Keratinocyte (primary cell): ENCODE measurements at regions not wholly inside any gene's neighbourhood (a gene's known extent, or its start where the extent isn't known, plus 50 kb on each side); places are given as distances from the start of the nearest gene placed in this dataset.

Experiments used
- DNase-seq: peaks from one replicate; pipeline ENCODE4 v3.0.0-alpha.2; 2011; ENCODE audit warnings: low read depth, missing footprints, low spot score
- FAIRE-seq: peaks from 2 replicates; lab custom pipeline; 2011; peaks lifted over from hg19 to GRCh38; lab: Jason Lieb, UNC
- H2AFZ ChIP-seq: 2 replicates; pipeline ENCODE4 v1.6.0; 2012; ENCODE audit warnings: low read length, control low read depth, inconsistent platforms; ENCODE audit not compliant: control insufficient read depth
- H3K27ac ChIP-seq: 2 replicates; pipeline ENCODE4 v1.5.1; 2011; ENCODE audit warnings: low read length; ENCODE audit not compliant: control insufficient read depth, insufficient read depth
- H3K27me3 ChIP-seq: 3 replicates; pipeline ENCODE4 v1.6.0; 2011; ENCODE audit warnings: low read length; ENCODE audit not compliant: control insufficient read depth, insufficient read depth; ENCODE audit errors: extremely low read depth
- H3K36me3 ChIP-seq, 2 experiments: 2 replicates in 1 of 2; 3 replicates in 1 of 2; pipeline ENCODE4 v1.5.1; 2011; ENCODE audit warnings: low read length in 2 of 2, mild to moderate bottlenecking in 1 of 2; ENCODE audit not compliant: control insufficient read depth in 2 of 2, insufficient read depth in 2 of 2; ENCODE audit errors: extremely low read depth in 1 of 2
- H3K4me1 ChIP-seq: 3 replicates; pipeline ENCODE4 v1.5.1; 2011; ENCODE audit warnings: low read length; ENCODE audit not compliant: control insufficient read depth, insufficient read depth; ENCODE audit errors: extremely low read depth
- H3K4me2 ChIP-seq: 3 replicates; pipeline ENCODE4 v1.6.0; 2011; ENCODE audit warnings: low read depth, low read length; ENCODE audit not compliant: control insufficient read depth, insufficient read depth; ENCODE audit errors: extremely low read depth
- H3K4me3 ChIP-seq, 3 experiments: fragments of 200-600 bp in 1 of 3; sonication (generic) in 1 of 3; 2 replicates in 2 of 3; 3 replicates in 1 of 3; pipeline ENCODE4 v1.5.1; 2011 to 2016; ENCODE audit warnings: low read length in 3 of 3, mild to moderate bottlenecking in 3 of 3, control low read depth in 2 of 3, inconsistent platforms in 1 of 3, low read depth in 1 of 3, mixed read lengths in 1 of 3, mixed run types in 1 of 3, moderate library complexity in 1 of 3; ENCODE audit not compliant: control insufficient read depth in 2 of 3, insufficient read depth in 2 of 3; ENCODE audit errors: extremely low read depth in 1 of 3
- H3K79me2 ChIP-seq: 2 replicates; pipeline ENCODE4 v1.6.0; 2012; ENCODE audit warnings: low read length; ENCODE audit not compliant: control insufficient read depth, insufficient read depth
- H3K9ac ChIP-seq: 3 replicates; pipeline ENCODE4 v1.6.0; 2011; ENCODE audit warnings: low read length; ENCODE audit not compliant: control insufficient read depth, insufficient read depth; ENCODE audit errors: extremely low read depth
- H3K9me1 ChIP-seq: 3 replicates; pipeline ENCODE4 v1.6.0; 2011; ENCODE audit warnings: low read length; ENCODE audit not compliant: control insufficient read depth, insufficient read depth; ENCODE audit errors: extremely low read depth
- H3K9me3 ChIP-seq: 2 replicates; pipeline ENCODE4 v1.5.1; 2012; ENCODE audit warnings: low read depth, low read length; ENCODE audit not compliant: control insufficient read depth
- H4K20me1 ChIP-seq: 3 replicates; pipeline ENCODE4 v1.6.0; 2011; ENCODE audit warnings: low read length; ENCODE audit not compliant: control insufficient read depth, insufficient read depth; ENCODE audit errors: extremely low read depth
- CTCF ChIP-seq, 3 experiments: IDR thresholded peaks in 1 of 3; conservative IDR thresholded peaks in 1 of 3; optimal IDR thresholded peaks in 1 of 3; 2 replicates in 2 of 3; 3 replicates in 1 of 3; pipeline versions ENCODE3 to v1.5.1; 2011; ENCODE audit warnings: low read length in 3 of 3, mild to moderate bottlenecking in 3 of 3, moderate library complexity in 2 of 3, control low read depth in 1 of 3, inconsistent platforms in 1 of 3; ENCODE audit not compliant: insufficient read depth in 2 of 3; ENCODE audit errors: extremely low read depth in 1 of 3
- EZH2 ChIP-seq: IDR thresholded peaks from one replicate; pipeline ENCODE4 v1.6.1; 2012; ENCODE audit warnings: inconsistent platforms, mild to moderate bottlenecking, low read length, moderate library complexity
- dilution Hi-C: fragments of 300-500 bp; cut with MboI; formaldehyde crosslinking; loops from one replicate; pipeline ENCODE4 v1.7.0; 2020; ENCODE audit warnings: low sequenced_read_pairs; ENCODE audit not compliant: extremely low pct_ligation_motif_present

GRCh38 chr10:6321880-6322279, 119.1 kb downstream of the PFKFB3 start:
- Histone ChIP-seq H3K9ac (no peak overlapping the region), H3K4me3 (no peak overlapping the region), H3K9me1 (no peaks in the 10 kb centered on the region), H3K36me3 (no peaks in the 10 kb centered on the region), H2AFZ (no peak overlapping the region), H3K79me2 (no peaks in the 10 kb centered on the region), H3K4me1 (no peaks in the 10 kb centered on the region), H3K9me3 (no peaks in the 10 kb centered on the region), H3K27ac (no peak overlapping the region), H3K27me3 (peaks cover 13% of the 10 kb centered on the region), H3K4me2 (no peak overlapping the region), H4K20me1 (no peaks in the 10 kb centered on the region)
- dilution Hi-C loops: no loop called here
- TF ChIP-seq CTCF (optimal IDR thresholded peaks at IDR 0.05 in 1 of 3, IDR thresholded peaks at IDR 0.05 in 1 of 3, conservative IDR thresholded peaks at IDR 0.05 in 1 of 3; ENCODE audit: extremely low read depth in 1 of 3, insufficient read depth in 2 of 3, low read length in 3 of 3) (no peak), EZH2 (no peak)
- DNase-seq (no peak), FAIRE-seq (peak; percentile 48)

GRCh38 chr10:6322805-6323204, 120.1 kb downstream of the PFKFB3 start:
- Histone ChIP-seq H4K20me1 (no peaks in the 10 kb centered on the region), H3K27me3 (peaks cover 6% of the 10 kb centered on the region), H2AFZ (no peak overlapping the region), H3K4me1 (no peaks in the 10 kb centered on the region), H3K4me2 (no peak overlapping the region), H3K79me2 (no peaks in the 10 kb centered on the region), H3K4me3 (no peak overlapping the region), H3K9me3 (no peaks in the 10 kb centered on the region), H3K27ac (no peak overlapping the region), H3K9me1 (no peaks in the 10 kb centered on the region), H3K9ac (no peak overlapping the region), H3K36me3 (no peaks in the 10 kb centered on the region)
- TF ChIP-seq EZH2 (no peak), CTCF (optimal IDR thresholded peaks at IDR 0.05 in 1 of 3, IDR thresholded peaks at IDR 0.05 in 1 of 3, conservative IDR thresholded peaks at IDR 0.05 in 1 of 3; ENCODE audit: extremely low read depth in 1 of 3, insufficient read depth in 2 of 3, low read length in 3 of 3) (no peak)
- FAIRE-seq: no peak
- DNase-seq: no peak
- dilution Hi-C loops: no loop called here
